ENCODE measurements at regions not wholly inside any gene's neighbourhood (a gene's known extent, or its start where the extent isn't known, plus 50 kb on each side); places are given as distances from the start of the nearest gene placed in this dataset.

- DNase-seq, result no peak
Measured at GRCh38 chr1:81128079-81128478, 672.7 kb upstream of the ADGRL2 start.

- DNase-seq, result no peak
Measured at GRCh38 chr1:81126989-81127581, 673.6 kb upstream of the ADGRL2 start.

- no peak for DNase-seq
Measured at GRCh38 chr1:81125672-81126071, 675.1 kb upstream of the ADGRL2 start.

- no peak for DNase-seq
Measured at GRCh38 chr1:81121306-81121705, 679.4 kb upstream of the ADGRL2 start.

GRCh38 chr1:81119319-81119718 lies 681.4 kb upstream of the ADGRL2 start:
- no peak for DNase-seq

GRCh38 chr1:81118550-81118949 lies 682.2 kb upstream of the ADGRL2 start:
- no peak for DNase-seq

GRCh38 chr1:81115422-81115821 lies 685.3 kb upstream of the ADGRL2 start:
- no peak for DNase-seq

GRCh38 chr1:81114191-81114590 lies 686.5 kb upstream of the ADGRL2 start:
- no peak for DNase-seq

GRCh38 chr1:81113688-81114087 lies 687.0 kb upstream of the ADGRL2 start:
- no peak for DNase-seq

GRCh38 chr1:81111818-81112217 lies 688.9 kb upstream of the ADGRL2 start:
- no peak for DNase-seq

- no peak for DNase-seq
Measured at GRCh38 chr1:81109038-81109437, 691.7 kb upstream of the ADGRL2 start.

- no peak for DNase-seq
Measured at GRCh38 chr1:81097860-81098259, 702.9 kb upstream of the ADGRL2 start.

GRCh38 chr1:81073580-81073979 lies 727.2 kb upstream of the ADGRL2 start:
- DNase-seq, result no peak

- no peak for DNase-seq
Measured at GRCh38 chr1:81071969-81072753, 728.6 kb upstream of the ADGRL2 start.

- no peak for DNase-seq
Measured at GRCh38 chr1:81071072-81071858, 729.5 kb upstream of the ADGRL2 start.

GRCh38 chr1:81069856-81070255 lies 730.9 kb upstream of the ADGRL2 start:
- DNase-seq, result no peak

GRCh38 chr1:81068726-81069125 lies 732.0 kb upstream of the ADGRL2 start:
- DNase-seq, result no peak

- DNase-seq, result no peak
Measured at GRCh38 chr1:81053826-81054225, 746.9 kb upstream of the ADGRL2 start.

GRCh38 chr1:81052162-81052561 lies 748.6 kb upstream of the ADGRL2 start:
- DNase-seq, result no peak

- no peak for DNase-seq
Measured at GRCh38 chr1:81050390-81050789, 750.3 kb upstream of the ADGRL2 start.

GRCh38 chr1:81044708-81045107 lies 756.0 kb upstream of the ADGRL2 start:
- no peak for DNase-seq

GRCh38 chr1:81042225-81042624 lies 758.5 kb upstream of the ADGRL2 start:
- DNase-seq, result no peak

GRCh38 chr1:81034291-81034690 lies 766.4 kb upstream of the ADGRL2 start:
- DNase-seq, result no peak

- DNase-seq, result no peak
Measured at GRCh38 chr1:81032973-81033425, 767.7 kb upstream of the ADGRL2 start.
